GM18526 (cell line): ENCODE measurements at regions not wholly inside any gene's neighbourhood (a gene's known extent, or its start where the extent isn't known, plus 50 kb on each side); places are given as distances from the start of the nearest gene placed in this dataset.

Source experiments
- POLR2A ChIP-seq: IDR thresholded peaks from 3 replicates; pipeline ENCODE4 v1.6.1; 2011; ENCODE audit not compliant: insufficient read length; ENCODE audit errors: extremely low read depth

GRCh38 chr1:4091996-4092395, 191.9 kb upstream of the C1orf174 start:
- no peak for TF ChIP-seq POLR2A

GRCh38 chr1:4093856-4094565, 193.9 kb upstream of the C1orf174 start:
- TF ChIP-seq POLR2A: no peak

DNA sequence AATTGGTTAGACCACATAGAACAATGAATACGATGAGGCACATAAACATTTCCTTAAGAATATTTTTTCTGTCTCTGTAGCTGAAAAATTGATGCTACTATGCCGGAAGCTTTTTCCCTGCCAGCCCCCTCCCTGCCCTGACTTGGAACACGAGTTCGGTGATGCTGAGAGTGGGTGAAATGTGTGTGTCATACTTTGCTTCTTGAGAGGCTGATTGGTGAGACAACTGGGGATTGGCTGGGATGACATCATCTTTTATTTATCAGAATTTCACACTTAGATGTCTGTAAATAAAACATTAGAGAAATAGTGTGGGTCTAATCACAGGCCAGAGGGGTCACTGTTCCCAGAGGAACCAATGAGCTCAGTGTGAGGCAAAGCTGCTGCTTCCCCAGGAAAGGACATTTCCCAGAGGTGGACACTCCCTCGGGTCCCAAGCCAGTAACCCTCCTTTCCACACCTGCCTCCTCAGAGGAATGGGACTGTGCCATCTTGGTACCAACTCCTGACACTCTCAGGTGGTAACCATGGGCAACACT, 195.4 kb upstream of the C1orf174 start:
- no peak for TF ChIP-seq POLR2A

DNA sequence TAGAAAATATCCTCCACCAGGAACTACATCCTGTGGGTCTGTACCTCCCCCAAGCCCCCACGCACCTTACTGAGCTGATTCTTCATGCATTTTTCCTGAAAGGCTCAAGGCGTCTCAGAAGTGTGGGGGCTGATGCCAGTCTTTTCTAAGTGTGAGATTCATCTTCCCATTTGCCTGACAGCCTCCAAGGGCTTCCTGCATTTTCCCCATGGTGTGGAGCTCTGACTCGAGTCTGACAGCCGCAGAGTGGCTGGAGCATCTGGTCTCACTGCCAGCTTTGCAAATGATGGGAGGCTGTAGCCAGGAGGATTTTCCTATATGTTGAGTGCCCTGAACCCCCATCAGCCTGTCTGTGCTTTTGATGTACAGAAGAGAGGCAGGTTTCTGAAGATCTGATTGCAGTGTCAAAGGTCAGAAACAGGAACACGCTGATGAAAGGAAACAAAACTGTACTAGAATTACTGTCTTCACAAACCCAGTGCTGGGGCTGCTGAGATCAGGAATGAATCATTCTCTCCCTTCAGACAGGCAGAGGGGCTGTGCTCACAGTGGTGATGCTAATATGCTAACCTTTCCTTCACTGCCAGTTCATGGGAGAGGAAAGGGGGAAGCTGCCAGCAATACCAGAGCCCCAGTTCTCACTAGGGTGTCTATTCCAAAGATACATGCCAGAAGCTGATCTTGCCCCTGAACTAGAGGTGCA, 201.5 kb upstream of the C1orf174 start:
- TF ChIP-seq POLR2A: no peak

DNA sequence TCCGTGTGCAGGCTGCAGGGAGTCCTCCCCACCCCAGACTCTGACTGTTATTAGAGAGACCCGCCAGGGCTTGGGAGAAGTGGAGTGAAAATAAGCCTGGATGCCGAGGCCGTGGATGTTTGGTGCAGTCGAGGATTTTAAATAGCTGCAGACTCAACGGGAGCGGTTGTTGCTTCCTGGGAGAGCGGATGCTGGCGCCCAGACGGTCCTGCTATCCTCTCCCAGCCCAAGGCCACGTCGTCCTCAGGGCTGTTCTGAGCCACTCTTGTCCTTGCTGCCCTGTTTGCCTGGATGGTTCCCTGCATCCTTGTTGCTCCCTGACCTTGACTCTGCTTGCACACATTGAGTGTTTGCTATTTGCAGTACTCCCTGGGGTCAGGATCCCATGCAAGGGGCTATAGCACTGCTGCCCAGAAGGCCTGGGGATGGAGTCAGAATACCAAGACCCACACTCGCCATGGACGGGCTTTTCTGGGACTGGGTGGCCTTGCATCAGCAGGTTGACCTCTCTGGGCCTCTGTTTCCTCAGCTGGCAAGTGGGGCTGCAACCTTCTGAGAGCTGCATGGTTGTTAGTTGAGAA, 205.3 kb upstream of the C1orf174 start:
- TF ChIP-seq POLR2A: no peak

- no peak for TF ChIP-seq POLR2A
Observed at GRCh38 chr1:4106731-4107130, 206.7 kb upstream of the C1orf174 start.

GRCh38 chr1:4107291-4107690, 207.2 kb upstream of the C1orf174 start:
- TF ChIP-seq POLR2A: no peak

DNA sequence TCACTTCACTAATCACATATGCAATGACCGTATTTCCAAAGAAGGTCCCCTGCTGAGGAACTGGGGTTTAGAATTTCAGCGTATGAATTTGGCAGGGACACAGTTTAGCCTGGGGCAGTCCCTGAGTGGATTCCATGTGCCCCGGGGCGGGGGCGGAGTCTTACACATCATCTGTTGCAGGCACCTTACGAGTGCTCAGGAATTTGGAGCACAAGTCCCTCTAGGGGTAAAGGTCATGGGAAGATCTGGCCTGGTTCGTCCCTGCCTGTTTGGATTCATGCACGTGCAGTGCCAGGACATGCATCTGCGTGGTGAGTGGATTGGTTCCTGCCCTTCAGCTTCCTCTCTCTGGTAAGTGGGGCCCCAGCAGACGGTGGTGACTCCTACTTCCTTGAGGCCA, 208.3 kb upstream of the C1orf174 start:
- TF ChIP-seq POLR2A: no peak

DNA sequence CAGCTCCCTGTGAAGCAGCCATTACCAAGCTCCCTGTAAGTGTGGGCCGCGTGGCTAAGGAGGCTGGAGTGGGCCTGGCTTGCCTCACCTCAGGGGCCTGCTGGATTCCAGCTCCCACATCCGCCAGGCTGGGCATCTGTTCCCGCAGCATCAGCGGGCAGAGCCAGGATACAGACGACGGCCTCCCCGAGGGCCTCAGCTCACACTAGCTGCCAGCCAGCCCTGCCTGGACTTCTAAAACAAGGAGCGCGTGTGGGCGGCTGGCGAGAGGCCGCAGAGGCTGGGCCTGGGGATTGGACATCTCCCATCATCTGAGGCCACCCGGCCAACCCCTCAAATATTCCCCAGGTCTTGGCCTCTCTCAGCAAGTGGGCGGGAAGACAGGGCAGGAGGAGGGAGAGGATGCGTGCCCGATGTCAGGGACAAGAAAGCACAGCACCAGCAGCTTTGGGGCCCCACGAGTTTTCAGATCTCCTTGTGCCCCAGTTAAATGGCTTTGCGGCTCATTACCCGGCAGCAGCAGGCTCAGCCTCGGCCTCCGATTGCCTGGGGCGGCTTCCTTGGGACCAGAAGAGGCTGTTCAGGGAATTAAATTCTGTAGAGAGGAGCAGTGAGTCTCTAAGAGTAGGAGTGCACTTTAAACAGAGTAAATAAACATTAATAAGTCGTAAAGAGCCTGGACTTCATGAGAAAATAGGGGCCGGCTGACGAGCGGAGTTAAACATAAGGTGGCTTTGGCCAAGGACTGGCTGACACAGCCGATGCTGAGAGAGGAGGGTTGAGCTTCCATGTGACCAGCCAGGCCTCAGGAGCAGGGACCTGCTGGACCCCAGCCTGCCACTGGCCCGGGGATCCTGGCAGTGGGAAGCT, 208.9 kb upstream of the C1orf174 start:
- no peak for TF ChIP-seq POLR2A

DNA sequence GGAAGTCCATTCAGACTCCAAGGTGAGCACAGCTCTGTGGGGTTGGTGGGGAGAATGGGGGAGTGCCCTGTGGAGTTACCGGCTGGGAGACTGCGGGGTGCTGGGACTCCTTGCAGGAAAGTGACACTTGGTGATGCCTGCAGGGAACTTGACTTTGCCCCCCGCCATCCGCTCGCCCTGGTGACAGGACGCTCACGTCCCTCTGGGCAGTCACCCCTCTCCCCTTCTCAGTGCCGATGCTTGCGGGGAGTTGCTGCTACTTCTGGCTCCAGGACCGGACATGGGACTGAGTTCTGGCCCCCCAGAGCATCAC, 209.5 kb upstream of the C1orf174 start:
- TF ChIP-seq POLR2A: no peak

DNA sequence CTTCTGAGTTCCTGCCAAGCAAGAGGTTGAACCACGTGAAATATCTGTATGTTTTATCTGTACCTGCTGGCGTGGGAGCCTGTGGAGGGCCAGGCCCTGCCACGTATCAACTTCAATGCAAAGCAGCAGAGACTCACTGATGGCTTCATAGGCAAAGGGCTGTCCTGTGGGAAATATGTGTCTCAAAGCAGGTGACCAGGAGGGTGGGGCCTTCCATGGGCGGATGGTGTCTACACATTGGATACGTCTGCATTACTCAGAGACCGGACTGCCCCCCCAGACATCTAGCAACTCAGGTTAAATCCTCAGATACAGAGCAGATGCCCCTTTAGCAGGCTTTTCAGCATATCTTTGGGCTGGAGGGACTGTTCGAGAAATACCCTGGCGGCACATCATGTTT, 210.8 kb upstream of the C1orf174 start:
- no peak for TF ChIP-seq POLR2A

- TF ChIP-seq POLR2A: no peak
Observed at GRCh38 chr1:4113897-4114296, 213.8 kb upstream of the C1orf174 start.

DNA sequence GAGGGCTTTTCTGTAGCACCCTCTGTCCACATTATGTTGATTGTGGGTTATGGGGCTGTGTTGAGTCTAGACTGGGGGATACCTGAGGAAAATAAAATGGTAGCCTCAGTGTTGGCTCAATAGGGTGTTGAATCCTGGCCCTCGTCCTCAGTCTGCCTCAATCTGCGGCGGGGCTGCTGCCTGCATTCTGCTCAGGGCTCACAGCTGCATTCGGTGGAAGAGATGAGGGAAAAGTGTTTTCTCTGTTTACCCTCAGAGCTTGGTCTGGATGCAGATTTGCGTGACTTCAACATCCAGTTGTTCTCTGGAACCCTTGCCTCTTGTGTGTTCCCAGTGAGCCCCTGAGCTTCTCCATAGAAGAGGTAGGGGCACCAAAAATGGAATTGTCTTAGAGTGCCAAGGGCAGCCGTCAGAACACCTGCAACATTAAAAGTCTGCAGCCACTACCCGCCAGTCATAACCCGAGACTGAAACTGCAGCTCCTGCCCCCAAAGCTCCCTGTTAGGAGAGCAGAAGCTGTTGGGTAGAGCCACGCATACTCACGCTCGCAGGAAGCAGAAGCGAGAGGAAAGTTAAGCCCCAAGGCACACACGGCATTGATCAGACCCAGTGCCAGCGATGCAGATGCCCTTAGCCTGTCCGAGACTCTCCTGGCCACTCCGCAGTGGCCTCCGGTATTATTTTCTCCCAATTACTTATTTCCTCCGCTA, 215.3 kb upstream of the C1orf174 start:
- TF ChIP-seq POLR2A: no peak

DNA sequence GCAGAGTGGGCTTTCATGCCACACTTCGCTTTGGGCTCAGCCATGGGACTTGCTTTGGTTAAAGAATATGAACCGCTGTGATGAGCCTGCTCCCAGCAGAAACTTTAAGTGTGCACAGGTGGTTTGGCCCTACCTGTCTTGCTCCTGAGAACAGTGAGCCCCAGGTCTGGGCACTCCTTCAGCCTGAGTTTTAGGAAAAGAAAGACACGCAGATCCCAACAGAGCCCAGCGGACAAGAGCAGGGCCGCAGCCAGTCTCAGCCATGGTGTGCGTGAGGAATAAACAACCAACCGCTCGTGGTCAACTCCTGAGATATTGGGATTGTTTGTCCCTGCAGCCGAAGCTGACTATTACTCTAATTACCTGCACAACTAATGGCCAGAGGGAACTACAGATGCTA, 217.1 kb upstream of the C1orf174 start:
- TF ChIP-seq POLR2A: no peak
